Adrenal gland (tissue), 5 donors: ENCODE measurements at regions not wholly inside any gene's neighbourhood (a gene's known extent, or its start where the extent isn't known, plus 50 kb on each side); places are given as distances from the start of the nearest gene placed in this dataset.
"Not testable (repeated sequence)": the region's sequence is repeated elsewhere in the genome, so short reads cannot be mapped to it uniquely, and the experiment has no call there.

Experiments
- CTCF ChIP-seq, 6 experiments: fragments of 450-650 bp in 4 of 6; fragments of 200-600 bp in 2 of 6; sonication (generic) in 1 of 6; IDR thresholded peaks; 1 replicate in 5 of 6; 2 replicates in 1 of 6; pipeline versions ENCODE4 v1.5.1 to v1.8.0; 2016 to 2021; ENCODE audit warnings: antibody characterized with exemption in 6 of 6, mild to moderate bottlenecking in 2 of 6, moderate library complexity in 1 of 6
- POLR2A ChIP-seq, 2 donors: fragments of 450-650 bp; IDR thresholded peaks; one replicate each; pipeline ENCODE4 v1.6.1; 2017; ENCODE audit warnings: antibody characterized with exemption in 2 of 2, mild to moderate bottlenecking in 2 of 2, moderate library complexity in 1 of 2
- donor health status: DM: no; HTN: no; CAD: no.

- not testable (repeated sequence) for TF ChIP-seq POLR2A, CTCF (IDR thresholded peaks at IDR 0.05)
Measured at GRCh38 chr4:189650436-189650835, 290.2 kb upstream of the FRG1 start.
